Activated naive CD4-positive, alpha-beta T cell treated with anti-CD3 and anti-CD28 coated beads for 36 hours (primary cell): ENCODE measurements at regions not wholly inside any gene's neighbourhood (a gene's known extent, or its start where the extent isn't known, plus 50 kb on each side); places are given as distances from the start of the nearest gene placed in this dataset.

Source experiments
- CTCF ChIA-PET: fragments of 350-600 bp; sonication (Branson Sonifier 250); formaldehyde crosslinking; loops from one replicate; lab custom pipeline; 2021; ENCODE audit warnings: antibody characterized with exemption; lab: Charles Lee
- DNase-seq: peaks from one replicate; pipeline ENCODE4 v3.0.0-alpha.2; 2020
- H3K27ac Mint-ChIP-seq: one replicate; pipeline ENCODE4 v1.8.0; 2021; ENCODE audit warnings: mild to moderate bottlenecking, mixed read lengths
- H3K27me3 Mint-ChIP-seq: one replicate; pipeline ENCODE4 v1.8.0; 2021; ENCODE audit warnings: low read depth, mixed read lengths
- H3K36me3 Mint-ChIP-seq: one replicate; pipeline ENCODE4 v1.8.0; 2021; ENCODE audit warnings: low read depth, mixed read lengths
- H3K4me1 Mint-ChIP-seq: one replicate; pipeline ENCODE4 v1.8.0; 2021; ENCODE audit warnings: low read depth, mixed read lengths
- H3K4me3 Mint-ChIP-seq: one replicate; pipeline ENCODE4 v1.8.0; 2021; ENCODE audit warnings: mild to moderate bottlenecking, moderate library complexity, mixed read lengths
- H3K9me3 Mint-ChIP-seq: one replicate; pipeline ENCODE4 v1.8.0; 2021; ENCODE audit warnings: mixed read lengths
- intact Hi-C: fragments of 100-400 bp; cut with micrococcal nuclease; formaldehyde crosslinking; loops from one replicate; pipeline ENCODE4 v1.15.1; 2023

DNA sequence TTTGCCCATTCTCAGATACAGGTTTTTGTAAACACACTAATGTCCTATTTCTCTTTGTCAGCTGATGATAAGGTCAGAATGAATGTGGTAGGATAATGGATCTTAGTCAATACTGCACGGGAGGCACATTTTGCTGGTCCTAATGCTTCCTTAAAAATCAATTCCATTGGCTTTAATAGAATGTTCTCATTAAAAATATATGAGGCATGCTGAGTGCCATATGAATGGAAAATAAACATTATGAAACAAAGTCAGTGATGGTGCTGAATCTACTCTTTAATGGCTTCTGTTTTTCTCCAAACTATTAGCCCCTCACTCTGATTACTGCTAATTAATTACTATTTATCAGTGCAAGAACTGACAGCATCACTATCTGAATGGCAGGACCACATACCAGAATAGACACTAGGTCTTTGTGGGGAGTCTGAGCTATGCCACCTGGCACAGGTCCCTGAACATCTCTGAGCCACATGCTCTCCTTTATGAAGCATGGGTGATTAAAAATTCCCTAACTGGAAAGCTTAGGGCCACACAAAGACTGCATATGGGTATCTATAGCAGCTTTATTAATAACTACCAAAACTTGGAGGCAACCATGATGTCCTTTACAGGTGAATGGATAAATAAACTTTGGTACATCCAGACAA, 278.9 kb downstream of the MEX3B start:
- Mint-ChIP-seq H3K4me1 (no peaks in the 10 kb centered on the region), H3K9me3 (no peaks in the 10 kb centered on the region), H3K4me3 (no peak overlapping the region), H3K36me3 (no peaks in the 10 kb centered on the region), H3K27ac (no peak overlapping the region), H3K27me3 (peaks cover 9% of the 10 kb centered on the region)
- no peak for DNase-seq
- intact Hi-C loops = no loop called here
- CTCF ChIA-PET = no interaction called here

DNA sequence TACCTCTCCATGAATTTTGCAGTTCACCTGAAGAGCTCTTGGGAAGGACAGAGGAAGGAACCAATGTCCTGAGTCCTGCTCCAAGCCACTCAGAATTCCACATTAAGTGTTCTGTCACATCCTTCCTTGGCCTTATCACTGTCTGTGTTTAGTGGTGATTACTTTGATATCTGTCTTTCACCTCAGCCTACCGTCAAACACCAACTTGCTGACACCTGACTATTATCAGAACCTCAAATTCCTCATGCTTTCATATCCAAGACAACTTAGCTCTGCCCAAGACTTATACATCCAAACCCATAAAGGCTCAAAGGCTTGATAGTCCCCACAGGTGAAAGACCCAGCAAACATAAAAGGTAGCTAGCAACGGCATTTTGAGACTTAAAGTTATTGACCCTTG, 280.0 kb downstream of the MEX3B start:
- intact Hi-C loops = no loop called here
- no peaks in the 10 kb centered on the region for H3K9me3 Mint-ChIP-seq
- no peaks in the 10 kb centered on the region for H3K4me1 Mint-ChIP-seq
- H3K36me3 Mint-ChIP-seq = no peaks in the 10 kb centered on the region
- no peak overlapping the region for H3K27ac Mint-ChIP-seq
- H3K27me3 Mint-ChIP-seq = peaks cover 7% of the 10 kb centered on the region
- no peak overlapping the region for H3K4me3 Mint-ChIP-seq
- CTCF ChIA-PET = no interaction called here
- no peak for DNase-seq

DNA sequence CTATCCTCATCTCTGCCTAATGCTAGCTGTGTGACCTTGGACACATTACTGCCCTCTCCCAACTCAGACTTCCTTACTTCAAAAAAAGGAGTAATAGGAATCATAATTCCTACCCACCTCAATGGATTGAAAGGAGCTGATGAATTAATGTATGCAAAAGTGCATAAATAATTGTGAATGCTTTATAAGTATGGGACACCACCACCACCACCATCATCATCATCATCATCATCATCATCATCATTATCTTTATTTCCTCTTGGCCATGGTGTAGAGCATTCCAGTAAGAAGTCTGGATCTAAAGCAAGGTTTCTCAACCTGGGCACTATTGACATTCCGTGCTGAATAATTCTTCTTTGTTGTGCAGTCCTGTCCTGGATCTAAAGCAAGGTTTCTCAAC, 282.5 kb downstream of the MEX3B start:
- H3K4me3 Mint-ChIP-seq = no peak overlapping the region
- H3K27me3 Mint-ChIP-seq = peaks cover 3% of the 10 kb centered on the region
- CTCF ChIA-PET = no interaction called here
- H3K27ac Mint-ChIP-seq = no peak overlapping the region
- H3K9me3 Mint-ChIP-seq = no peaks in the 10 kb centered on the region
- H3K4me1 Mint-ChIP-seq = no peaks in the 10 kb centered on the region
- intact Hi-C loops = no loop called here
- DNase-seq = no peak
- no peaks in the 10 kb centered on the region for H3K36me3 Mint-ChIP-seq

DNA sequence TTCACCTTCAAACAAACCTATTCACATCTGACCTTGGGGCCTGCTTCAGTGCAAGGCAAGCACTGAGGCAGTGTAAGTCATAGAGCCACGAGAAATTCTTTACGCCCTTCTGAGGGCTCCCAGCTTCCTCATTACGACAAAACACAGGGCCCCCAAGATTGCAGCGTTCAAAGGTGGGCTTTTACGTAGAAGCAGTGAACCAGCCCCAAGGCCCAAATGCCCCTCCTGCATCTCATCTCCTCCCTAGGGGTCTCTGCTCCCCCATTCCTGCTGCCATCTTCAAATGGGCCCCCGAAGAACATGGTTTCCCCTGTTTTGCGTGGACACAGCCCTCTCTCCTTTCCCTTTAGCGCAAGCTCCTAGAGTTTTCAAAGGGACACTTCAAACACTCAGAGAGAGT, 285.1 kb downstream of the MEX3B start:
- Mint-ChIP-seq H3K27ac (no peak overlapping the region), H3K9me3 (no peaks in the 10 kb centered on the region), H3K4me1 (no peaks in the 10 kb centered on the region), H3K4me3 (no peak overlapping the region), H3K36me3 (no peaks in the 10 kb centered on the region), H3K27me3 (peaks cover 5% of the 10 kb centered on the region)
- no peak for DNase-seq
- CTCF ChIA-PET = no interaction called here
- intact Hi-C loops = no loop called here

DNA sequence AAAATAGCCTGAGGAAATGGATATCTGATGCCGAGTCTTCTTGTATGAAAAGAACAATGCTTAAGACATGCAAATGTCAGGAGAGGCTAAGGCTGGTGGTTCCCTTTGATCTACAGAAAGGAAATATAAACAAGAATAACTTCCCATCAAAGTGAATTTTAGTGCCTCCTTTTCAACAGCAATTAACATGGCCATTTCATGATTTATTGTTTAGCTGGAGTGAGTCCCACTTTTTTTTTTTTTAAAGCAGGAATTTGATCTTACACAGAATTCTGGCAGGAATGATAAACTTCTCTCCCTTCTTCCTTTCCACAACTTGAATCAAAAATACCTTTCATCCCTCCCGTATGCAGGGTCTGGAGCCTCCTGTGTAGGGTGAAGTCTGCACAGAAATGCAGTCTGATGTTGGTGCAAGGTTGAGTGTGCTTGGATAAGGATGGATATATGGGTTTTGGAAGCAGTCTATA, 287.0 kb downstream of the MEX3B start:
- no peaks in the 10 kb centered on the region for H3K36me3 Mint-ChIP-seq
- intact Hi-C loops = no loop called here
- no peaks in the 10 kb centered on the region for H3K4me1 Mint-ChIP-seq
- peaks cover 2% of the 10 kb centered on the region for H3K27me3 Mint-ChIP-seq
- H3K27ac Mint-ChIP-seq = no peak overlapping the region
- no peak overlapping the region for H3K4me3 Mint-ChIP-seq
- no peak for DNase-seq
- CTCF ChIA-PET = no interaction called here
- no peaks in the 10 kb centered on the region for H3K9me3 Mint-ChIP-seq

DNA sequence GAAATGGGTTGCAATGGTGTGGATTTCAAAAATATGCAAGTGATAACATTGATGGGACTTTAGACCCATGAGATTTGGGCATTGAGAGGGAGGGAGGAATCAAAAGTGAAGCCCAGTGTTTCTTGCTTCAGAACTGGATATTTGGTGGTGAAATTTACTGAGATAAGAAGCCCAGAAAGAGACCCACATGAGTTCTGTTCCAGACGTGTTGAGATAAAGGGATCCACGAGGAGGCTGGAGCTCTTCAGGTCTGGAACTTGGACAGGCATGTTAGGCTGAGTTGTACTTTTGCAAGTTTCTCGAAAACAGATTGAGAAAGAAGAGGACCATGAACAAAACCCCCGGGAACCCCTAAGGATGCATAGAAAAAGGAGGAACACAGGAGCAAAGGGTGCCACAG, 290.2 kb downstream of the MEX3B start:
- intact Hi-C loops = no loop called here
- no peak for DNase-seq
- CTCF ChIA-PET = no interaction called here
- H3K4me3 Mint-ChIP-seq = no peak overlapping the region
- no peaks in the 10 kb centered on the region for H3K4me1 Mint-ChIP-seq
- H3K27ac Mint-ChIP-seq = no peak overlapping the region
- no peaks in the 10 kb centered on the region for H3K9me3 Mint-ChIP-seq
- H3K36me3 Mint-ChIP-seq = no peaks in the 10 kb centered on the region
- peaks cover 11% of the 10 kb centered on the region for H3K27me3 Mint-ChIP-seq

DNA sequence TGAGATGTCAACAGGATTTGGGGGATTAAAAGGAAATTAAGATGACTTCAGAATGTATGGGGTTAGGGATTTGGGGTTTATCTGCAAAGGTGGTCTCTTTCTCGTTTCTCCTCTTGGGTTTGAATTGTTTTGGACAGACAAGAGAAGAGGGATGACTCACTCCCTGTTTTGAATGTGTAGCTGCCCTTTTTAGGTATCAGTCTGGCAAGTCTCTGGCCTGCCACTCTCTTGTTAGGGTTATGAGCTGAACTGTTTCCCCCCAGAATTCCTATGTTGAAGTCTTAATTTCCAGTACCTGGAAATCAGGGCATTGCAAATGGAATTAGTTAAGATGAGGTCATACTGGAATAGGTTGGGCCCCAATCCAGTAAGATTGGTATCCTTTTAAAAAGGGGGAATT, 291.7 kb downstream of the MEX3B start:
- Mint-ChIP-seq H3K4me1 (no peaks in the 10 kb centered on the region), H3K27me3 (peaks cover 12% of the 10 kb centered on the region), H3K9me3 (no peaks in the 10 kb centered on the region), H3K4me3 (no peak overlapping the region), H3K27ac (no peak overlapping the region), H3K36me3 (no peaks in the 10 kb centered on the region)
- intact Hi-C loops = no loop called here
- CTCF ChIA-PET = no interaction called here
- DNase-seq = no peak

DNA sequence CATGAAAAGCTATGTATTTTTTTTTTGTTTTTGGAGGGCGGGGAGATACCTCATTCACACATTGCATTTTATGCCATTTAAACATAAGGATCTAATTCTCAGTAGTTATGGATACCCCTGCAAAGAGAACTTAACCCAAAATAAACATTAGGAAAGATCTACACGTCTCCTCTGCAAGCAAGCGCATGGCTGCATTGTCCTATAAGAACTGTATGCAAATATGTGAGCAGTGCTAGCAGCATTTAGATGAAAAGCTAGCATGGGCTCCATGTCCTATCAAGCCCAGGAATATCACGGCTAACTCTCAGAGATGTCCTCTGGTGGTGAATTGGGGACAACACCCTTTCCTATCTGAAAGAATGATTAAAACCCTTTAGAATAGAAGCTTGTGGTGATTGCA, 292.8 kb downstream of the MEX3B start:
- DNase-seq = no peak
- Mint-ChIP-seq H3K4me1 (no peaks in the 10 kb centered on the region), H3K27ac (no peak overlapping the region), H3K4me3 (no peak overlapping the region), H3K36me3 (no peaks in the 10 kb centered on the region), H3K27me3 (peaks cover 16% of the 10 kb centered on the region), H3K9me3 (no peaks in the 10 kb centered on the region)
- intact Hi-C loops = no loop called here
- CTCF ChIA-PET = no interaction called here

DNA sequence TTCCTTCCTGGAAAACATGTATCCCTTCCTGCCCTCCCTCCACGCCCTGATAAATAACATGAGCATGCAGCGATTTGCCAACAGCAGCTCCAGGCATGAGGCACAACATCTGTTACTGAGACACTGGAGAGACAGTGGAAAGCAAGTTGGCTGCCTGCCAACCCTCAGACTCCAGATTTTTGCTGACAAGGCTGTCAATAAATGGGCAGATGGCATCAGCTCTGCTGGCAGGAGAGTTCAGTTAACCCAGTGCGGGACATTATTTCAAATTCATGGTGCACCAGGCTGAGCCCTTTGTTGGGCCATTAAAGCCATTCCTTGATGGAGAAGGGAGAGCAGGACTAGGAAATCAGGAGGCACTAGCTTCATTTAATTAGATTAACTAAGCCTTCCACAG, 293.3 kb downstream of the MEX3B start:
- CTCF ChIA-PET = no interaction called here
- intact Hi-C loops = no loop called here
- Mint-ChIP-seq H3K9me3 (no peaks in the 10 kb centered on the region), H3K27ac (no peak overlapping the region), H3K4me3 (no peak overlapping the region), H3K4me1 (no peaks in the 10 kb centered on the region), H3K27me3 (peaks cover 16% of the 10 kb centered on the region), H3K36me3 (no peaks in the 10 kb centered on the region)
- no peak for DNase-seq

DNA sequence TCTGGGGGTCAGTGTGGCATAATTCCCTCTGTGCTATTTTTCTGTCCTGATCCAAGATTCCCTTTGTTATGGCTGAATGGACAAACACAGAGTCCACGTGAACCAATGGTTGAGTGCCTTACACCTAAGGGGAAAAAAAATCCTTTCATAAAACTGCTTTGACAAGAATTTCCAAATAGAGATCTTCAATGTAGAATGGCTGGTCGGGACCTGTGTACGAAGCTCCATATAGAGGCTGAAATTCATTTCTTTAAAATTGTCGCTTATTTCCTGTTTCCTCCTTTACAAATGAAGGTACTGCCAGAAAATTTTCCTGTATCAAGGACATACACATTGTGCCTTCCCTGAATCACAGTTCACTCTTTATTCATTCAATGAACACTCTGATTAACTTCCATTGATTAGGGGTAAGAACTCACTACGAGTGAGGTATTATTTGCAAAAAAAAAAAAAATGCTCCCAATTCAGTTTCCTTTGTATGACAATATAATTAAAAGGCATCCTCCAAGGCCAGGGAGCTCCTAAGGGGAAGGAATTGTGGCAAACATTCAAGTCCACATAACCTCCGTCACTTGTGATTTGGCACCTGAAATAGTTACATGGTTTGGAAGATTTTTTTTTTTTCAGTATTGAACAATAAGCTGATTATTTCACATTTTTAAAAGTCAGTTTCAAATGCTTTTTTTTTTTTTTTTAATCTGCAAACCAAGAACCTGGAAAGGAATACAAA, 293.8 kb downstream of the MEX3B start:
- Mint-ChIP-seq H3K36me3 (no peaks in the 10 kb centered on the region), H3K27me3 (peaks cover 18% of the 10 kb centered on the region), H3K27ac (no peak overlapping the region), H3K9me3 (no peaks in the 10 kb centered on the region), H3K4me1 (no peaks in the 10 kb centered on the region), H3K4me3 (no peak overlapping the region)
- CTCF ChIA-PET = no interaction called here
- no peak for DNase-seq
- intact Hi-C loops = no loop called here

DNA sequence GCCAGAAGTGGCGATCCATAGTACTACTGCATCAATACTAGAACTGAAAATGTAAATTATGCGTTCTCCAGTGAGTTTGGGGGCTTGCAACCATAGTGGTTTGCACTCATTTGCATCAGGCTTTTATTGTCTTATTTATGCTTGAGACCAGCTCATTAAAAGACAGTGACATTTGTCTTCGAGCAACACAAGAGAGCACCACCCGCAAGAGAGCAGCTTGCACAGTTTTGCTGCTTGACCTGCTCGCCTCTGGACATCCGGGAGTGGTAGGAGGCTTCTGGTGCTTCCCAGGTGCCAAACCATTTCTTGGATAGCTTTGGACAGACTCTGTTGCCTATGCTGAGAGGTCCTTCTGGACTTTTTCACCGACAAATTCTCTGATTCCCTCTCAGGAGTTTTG, 294.6 kb downstream of the MEX3B start:
- CTCF ChIA-PET = no interaction called here
- H3K36me3 Mint-ChIP-seq = no peaks in the 10 kb centered on the region

DNA sequence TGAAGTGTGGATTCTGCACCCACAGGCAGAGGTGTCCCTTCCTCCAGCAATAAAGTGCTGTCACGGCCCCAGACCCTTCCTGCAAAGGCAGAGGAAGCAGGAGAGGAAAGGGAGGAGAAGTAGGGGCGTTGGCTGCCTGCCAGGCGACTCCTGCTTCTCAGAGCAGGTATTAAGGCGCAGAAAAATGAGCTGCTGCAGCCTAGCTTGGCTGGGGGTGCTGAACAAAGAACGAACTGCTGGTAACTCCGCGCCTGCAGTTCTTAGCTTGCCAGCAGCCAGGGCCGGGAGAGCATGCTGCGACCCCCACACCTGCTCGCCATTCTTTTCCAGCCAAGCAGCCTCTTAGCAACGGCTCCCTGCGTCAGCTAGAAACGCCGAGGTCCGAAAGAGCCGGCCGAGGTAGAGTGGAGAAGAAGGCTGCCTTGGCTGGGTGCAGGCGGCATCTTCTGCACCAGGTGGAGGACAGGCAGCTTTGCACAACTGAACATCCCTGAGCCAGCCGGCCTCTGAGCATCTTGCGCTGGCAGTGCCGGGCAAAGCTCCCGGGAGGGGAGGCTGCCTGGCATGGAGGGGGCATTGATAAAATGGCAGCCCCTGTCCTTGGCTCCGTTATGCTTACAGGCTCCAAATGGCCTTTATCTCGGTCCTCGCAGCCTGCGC, 296.0 kb downstream of the MEX3B start:
- Mint-ChIP-seq H3K36me3 (no peaks in the 10 kb centered on the region), H3K27ac (no peak overlapping the region), H3K4me1 (no peaks in the 10 kb centered on the region), H3K9me3 (no peaks in the 10 kb centered on the region), H3K27me3 (peaks cover 16% of the 10 kb centered on the region), H3K4me3 (no peak overlapping the region)
- intact Hi-C loops = no loop called here
- CTCF ChIA-PET = no interaction called here
- DNase-seq = no peak

More for the DNA sequence above, 294.6 kb downstream of the MEX3B start:
- no peak overlapping the region for H3K4me3 Mint-ChIP-seq
- H3K27me3 Mint-ChIP-seq = peaks cover 16% of the 10 kb centered on the region
- intact Hi-C loops = no loop called here
- H3K27ac Mint-ChIP-seq = no peak overlapping the region
- no peaks in the 10 kb centered on the region for H3K9me3 Mint-ChIP-seq
- no peaks in the 10 kb centered on the region for H3K4me1 Mint-ChIP-seq
- no peak for DNase-seq

DNA sequence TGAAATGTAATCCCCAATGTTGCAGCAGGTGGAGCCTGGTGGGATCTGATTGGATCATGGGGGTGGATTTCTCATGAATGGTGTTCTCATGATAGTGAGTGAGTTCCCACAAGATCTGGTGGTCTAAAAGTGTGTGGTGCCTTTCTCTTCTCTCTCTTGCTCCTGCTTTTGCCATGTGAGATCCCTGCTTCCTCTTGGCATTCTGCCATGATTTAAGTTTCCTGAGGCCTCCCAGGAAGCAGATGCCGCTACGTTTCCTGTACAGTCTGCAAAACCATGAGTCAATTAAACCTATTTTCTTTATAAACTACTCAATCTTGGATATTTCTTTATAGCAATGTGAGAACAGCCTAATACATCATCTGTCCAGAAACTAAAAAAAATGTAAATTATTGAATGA, 298.3 kb downstream of the MEX3B start:
- no peak overlapping the region for H3K4me3 Mint-ChIP-seq
- CTCF ChIA-PET = no interaction called here
- peaks cover 13% of the 10 kb centered on the region for H3K27me3 Mint-ChIP-seq
- intact Hi-C loops = no loop called here
- H3K27ac Mint-ChIP-seq = no peak overlapping the region
- no peaks in the 10 kb centered on the region for H3K4me1 Mint-ChIP-seq
- no peaks in the 10 kb centered on the region for H3K36me3 Mint-ChIP-seq
- H3K9me3 Mint-ChIP-seq = no peaks in the 10 kb centered on the region
- no peak for DNase-seq
